Trophoblast cell (in vitro differentiated cells and primary cell): ENCODE measurements at regions not wholly inside any gene's neighbourhood (a gene's known extent, or its start where the extent isn't known, plus 50 kb on each side); places are given as distances from the start of the nearest gene placed in this dataset.

ENCODE experiments used
- DNase-seq, 2 donors: peaks; one replicate each; pipeline ENCODE4 v3.0.0-alpha.2; 2016
- H2AFZ ChIP-seq: 2 replicates; pipeline ENCODE4 v1.6.1; 2013; ENCODE audit warnings: low read length, moderate library complexity, mild to moderate bottlenecking; ENCODE audit not compliant: insufficient read depth, poor library complexity
- H2AK5ac ChIP-seq: 2 replicates; pipeline ENCODE4 v1.6.1; 2013; ENCODE audit warnings: mild to moderate bottlenecking, low read length
- H2BK120ac ChIP-seq: 2 replicates; pipeline ENCODE4 v1.6.1; 2013; ENCODE audit warnings: low read length, mild to moderate bottlenecking, moderate library complexity; ENCODE audit not compliant: insufficient read depth, poor library complexity
- H2BK12ac ChIP-seq: 2 replicates; pipeline ENCODE4 v1.6.1; 2013; ENCODE audit warnings: mild to moderate bottlenecking, low read length, moderate library complexity
- H2BK5ac ChIP-seq: 2 replicates; pipeline ENCODE4 v1.6.1; 2013; ENCODE audit warnings: low read length, low read depth, moderate library complexity, mild to moderate bottlenecking; ENCODE audit not compliant: poor library complexity
- H3K14ac ChIP-seq: 2 replicates; pipeline ENCODE4 v1.6.1; 2013; ENCODE audit warnings: mild to moderate bottlenecking, low read length
- H3K18ac ChIP-seq: 2 replicates; pipeline ENCODE4 v1.6.1; 2013; ENCODE audit warnings: mild to moderate bottlenecking, low read length
- H3K23ac ChIP-seq: 2 replicates; pipeline ENCODE4 v1.6.1; 2013; ENCODE audit warnings: low read length
- H3K27ac ChIP-seq: 2 replicates; pipeline ENCODE4 v1.5.1; 2013; ENCODE audit warnings: low read depth, mild to moderate bottlenecking, inconsistent platforms, low read length, moderate library complexity
- H3K27me3 ChIP-seq: 2 replicates; pipeline ENCODE4 v1.6.1; 2013; ENCODE audit warnings: inconsistent platforms, mild to moderate bottlenecking, low read length, moderate library complexity; ENCODE audit not compliant: insufficient read depth
- H3K36me3 ChIP-seq, 2 experiments: 1 replicate in 1 of 2; 2 replicates in 1 of 2; pipeline ENCODE4 v1.6.1; 2013; ENCODE audit warnings: low read length in 2 of 2, mild to moderate bottlenecking in 2 of 2, moderate library complexity in 1 of 2; ENCODE audit not compliant: insufficient read depth in 2 of 2, control insufficient read depth in 1 of 2
- H3K4ac ChIP-seq: 2 replicates; pipeline ENCODE4 v1.6.1; 2013; ENCODE audit warnings: low read depth, mild to moderate bottlenecking, low read length, moderate library complexity
- H3K4me1 ChIP-seq, 2 experiments: 1 replicate in 1 of 2; 2 replicates in 1 of 2; pipeline ENCODE4 v1.6.1; 2013; ENCODE audit warnings: low read length in 2 of 2, mild to moderate bottlenecking in 2 of 2, moderate library complexity in 1 of 2; ENCODE audit not compliant: insufficient read depth in 2 of 2, control insufficient read depth in 1 of 2
- H3K4me2 ChIP-seq: 2 replicates; pipeline ENCODE4 v1.6.1; 2013; ENCODE audit warnings: inconsistent platforms, mild to moderate bottlenecking, low read length, moderate library complexity
- H3K4me3 ChIP-seq: 2 replicates; pipeline ENCODE4 v1.5.1; 2013; ENCODE audit warnings: mild to moderate bottlenecking, low read depth, low read length, inconsistent platforms
- H3K79me1 ChIP-seq: one replicate; pipeline ENCODE4 v1.6.1; 2013; ENCODE audit warnings: low read length
- H3K79me2 ChIP-seq: 2 replicates; pipeline ENCODE4 v1.6.1; 2013; ENCODE audit warnings: low read length, mild to moderate bottlenecking; ENCODE audit not compliant: control insufficient read depth, insufficient read depth, poor library complexity
- H3K9ac ChIP-seq: 2 replicates; pipeline ENCODE4 v1.6.1; 2013; ENCODE audit warnings: mild to moderate bottlenecking, low read length
- H3K9me3 ChIP-seq: 2 replicates; pipeline ENCODE4 v1.6.1; 2013; ENCODE audit warnings: low read depth, mild to moderate bottlenecking, control low read depth, inconsistent platforms, low read length; ENCODE audit not compliant: insufficient read depth
- H4K12ac ChIP-seq: 2 replicates; pipeline ENCODE4 v1.6.1; 2013; ENCODE audit warnings: low read depth, mild to moderate bottlenecking, low read length, moderate library complexity
- H4K8ac ChIP-seq: 2 replicates; pipeline ENCODE4 v1.6.1; 2013; ENCODE audit warnings: low read depth, mild to moderate bottlenecking, low read length, moderate library complexity
- H4K91ac ChIP-seq: one replicate; pipeline ENCODE4 v1.6.1; 2013; ENCODE audit warnings: low read depth, mild to moderate bottlenecking, low read length, moderate library complexity
- WGBS: extraction: QIAGEN DNeasy Blood & Tissue Kit; methylation state at CpG from one replicate; pipeline ENCODE4 v1.1.7; 2013; ENCODE audit warnings: missing lambda C conversion rate; ENCODE audit not compliant: insufficient read length, insufficient coverage; ENCODE audit errors: extremely low coverage; 5-methylcytosine and 5-hydroxymethylcytosine counted together

DNA sequence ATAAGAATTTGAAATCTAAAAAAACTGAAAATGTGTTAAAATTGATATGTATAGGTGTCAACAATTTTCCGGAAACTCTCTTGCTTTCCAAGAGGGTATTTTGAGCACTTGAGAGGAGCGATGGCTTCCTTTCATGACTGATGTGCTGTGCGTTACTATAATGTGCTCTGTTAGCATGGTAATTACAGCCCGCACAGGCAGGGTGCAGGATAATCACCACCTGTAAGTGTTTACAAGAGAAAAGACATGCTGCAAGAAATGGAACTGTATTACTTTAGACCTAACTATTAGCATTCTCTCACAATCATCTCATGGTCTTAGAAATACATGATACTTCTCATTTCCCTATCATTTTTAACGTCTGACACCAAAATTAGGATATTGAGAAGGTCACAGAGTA is 92.4 kb upstream of the ADARB2 start:
- Histone ChIP-seq H2BK12ac (no peak overlapping the region), H3K79me1 (no peaks in the 10 kb centered on the region), H4K12ac (no peak overlapping the region), H3K4me2 (no peak overlapping the region), H3K23ac (no peak overlapping the region), H3K14ac (no peak overlapping the region), H3K27me3 (no peaks in the 10 kb centered on the region), H2BK5ac (no peak overlapping the region), H3K4ac (no peak overlapping the region), H3K36me3 (no peaks in the 10 kb centered on the region), H3K9ac (no peak overlapping the region), H4K8ac (no peak overlapping the region), H2BK120ac (no peak overlapping the region), H3K9me3 (peaks cover 2% of the 10 kb centered on the region), H3K4me1 (no peaks in the 10 kb centered on the region), H3K18ac (no peak overlapping the region), H2AK5ac (no peak overlapping the region), H4K91ac (no peak overlapping the region), H3K4me3 (no peak overlapping the region), H2AFZ (no peak overlapping the region), H3K27ac (no peak overlapping the region), H3K79me2 (no peaks in the 10 kb centered on the region)
- no peak for DNase-seq
- WGBS, result no CpG with 5 or more reads among the region's 5 CpGs

DNA sequence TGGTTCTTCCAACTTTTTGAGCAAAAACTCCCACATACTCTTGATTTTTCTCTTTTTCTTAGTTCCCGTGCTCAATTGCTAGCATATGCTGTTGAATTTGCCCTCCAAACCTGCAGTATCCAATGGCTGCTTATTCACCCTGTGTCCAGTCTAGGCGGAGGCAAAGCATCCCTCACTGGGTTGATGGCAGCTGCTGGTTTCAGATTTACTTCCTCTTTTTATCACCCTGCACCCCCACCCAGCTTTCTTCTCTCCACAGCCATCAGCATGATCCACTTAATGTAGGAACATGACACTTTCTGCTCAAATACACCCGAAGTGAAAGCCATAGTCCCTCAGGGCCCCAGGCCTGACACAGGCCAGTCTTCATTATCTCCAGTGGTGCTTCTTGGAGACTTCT is 87.6 kb upstream of the ADARB2 start:
- no CpG with 5 or more reads among the region's 3 CpGs for WGBS
- no peak overlapping the region for H2BK120ac ChIP-seq
- H3K79me1 ChIP-seq, result no peaks in the 10 kb centered on the region

DNA sequence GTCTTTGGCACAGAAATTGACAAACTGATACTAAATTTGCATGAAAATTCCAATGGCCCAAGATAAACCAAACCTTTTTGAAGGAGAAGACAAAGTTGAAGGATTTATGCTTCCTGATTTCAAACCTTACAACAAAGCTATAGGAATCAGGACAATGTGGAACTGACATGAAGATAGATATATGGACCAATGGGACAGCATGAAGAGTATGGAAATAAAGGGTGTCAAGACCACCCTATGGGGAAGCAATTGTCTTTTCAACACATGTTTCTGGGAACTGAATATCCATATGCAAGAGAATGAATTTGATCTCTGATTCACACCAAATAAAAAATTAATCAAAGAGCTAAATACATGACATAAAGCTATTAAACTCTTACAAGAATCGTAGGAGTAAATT is 77.2 kb upstream of the ADARB2 start:
- Histone ChIP-seq H2BK12ac (no peak overlapping the region), H3K9me3 (no peaks in the 10 kb centered on the region), H4K8ac (no peak overlapping the region), H3K4me3 (no peak overlapping the region), H3K79me2 (no peaks in the 10 kb centered on the region), H3K23ac (no peak overlapping the region), H3K27ac (no peak overlapping the region), H2BK5ac (no peak overlapping the region), H3K4ac (no peak overlapping the region), H3K27me3 (no peaks in the 10 kb centered on the region), H3K4me1 (no peaks in the 10 kb centered on the region), H4K12ac (no peak overlapping the region), H3K18ac (no peak overlapping the region), H4K91ac (no peak overlapping the region), H3K14ac (no peak overlapping the region), H2BK120ac (no peak overlapping the region), H2AFZ (no peak overlapping the region), H3K36me3 (no peaks in the 10 kb centered on the region), H3K9ac (no peak overlapping the region), H2AK5ac (no peak overlapping the region), H3K79me1 (no peaks in the 10 kb centered on the region), H3K4me2 (no peak overlapping the region)
- no peak for DNase-seq
- WGBS, result no CpG with 5 or more reads among the region's 1 CpG

More for the DNA sequence above, 87.6 kb upstream of the ADARB2 start:
- H3K9me3 ChIP-seq, result peaks cover 7% of the 10 kb centered on the region
- H3K4me1 ChIP-seq, result no peaks in the 10 kb centered on the region
- H3K14ac ChIP-seq, result no peak overlapping the region
- H2BK12ac ChIP-seq, result no peak overlapping the region
- no peak overlapping the region for H3K23ac ChIP-seq
- no peak overlapping the region for H3K4me3 ChIP-seq
- no peak overlapping the region for H3K27ac ChIP-seq
- H2AFZ ChIP-seq, result no peak overlapping the region
- no peak overlapping the region for H2AK5ac ChIP-seq
- H4K8ac ChIP-seq, result no peak overlapping the region
- H3K79me2 ChIP-seq, result no peaks in the 10 kb centered on the region
- DNase-seq, result no peak
- H3K36me3 ChIP-seq, result no peaks in the 10 kb centered on the region
- H4K91ac ChIP-seq, result no peak overlapping the region
- no peak overlapping the region for H4K12ac ChIP-seq
- no peak overlapping the region for H3K4ac ChIP-seq
- no peak overlapping the region for H3K9ac ChIP-seq
- H3K4me2 ChIP-seq, result no peak overlapping the region
- no peaks in the 10 kb centered on the region for H3K27me3 ChIP-seq
- no peak overlapping the region for H2BK5ac ChIP-seq
- no peak overlapping the region for H3K18ac ChIP-seq

DNA sequence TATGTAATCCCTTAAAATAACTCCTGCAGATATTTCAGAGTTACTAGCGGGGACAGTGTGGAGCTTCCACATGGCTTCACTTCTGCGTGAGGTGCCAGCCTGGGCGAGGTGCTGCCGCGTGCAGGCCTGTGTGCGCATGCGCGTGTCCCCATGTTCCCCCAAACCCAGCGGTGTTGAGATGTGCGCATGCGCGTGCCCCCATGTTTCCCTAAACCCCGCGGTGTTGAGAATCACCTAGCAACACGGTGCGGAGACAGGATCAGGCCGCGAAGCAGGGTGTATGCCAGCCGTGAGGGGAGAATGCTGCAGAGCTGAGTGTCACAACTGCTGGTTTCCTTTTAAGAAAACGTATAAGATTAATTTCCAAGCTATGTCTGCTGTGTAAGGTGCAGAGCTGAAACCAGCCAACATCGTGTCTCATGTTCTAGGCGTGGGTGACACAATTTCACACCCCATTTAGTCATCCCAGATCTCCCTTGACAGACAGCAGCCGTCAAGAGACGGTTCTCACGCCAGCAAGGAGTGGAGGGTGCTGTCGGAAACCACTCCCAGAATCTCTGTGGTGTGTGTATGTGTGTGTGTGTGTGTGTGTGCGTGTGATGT is 71.9 kb upstream of the ADARB2 start:
- no peaks in the 10 kb centered on the region for H3K79me1 ChIP-seq
- no peak overlapping the region for H3K4me2 ChIP-seq
- H4K91ac ChIP-seq, result no peak overlapping the region
- H2AK5ac ChIP-seq, result no peak overlapping the region
- no peak overlapping the region for H3K23ac ChIP-seq
- no peak overlapping the region for H2BK5ac ChIP-seq
- H3K4ac ChIP-seq, result no peak overlapping the region
- WGBS, result no CpG with 5 or more reads among the region's 27 CpGs
- H3K4me1 ChIP-seq, result no peaks in the 10 kb centered on the region
- H4K8ac ChIP-seq, result no peak overlapping the region
- H3K9ac ChIP-seq, result no peak overlapping the region
- no peak for DNase-seq
- H2BK12ac ChIP-seq, result no peak overlapping the region
- no peak overlapping the region for H3K14ac ChIP-seq
- H3K27me3 ChIP-seq, result no peaks in the 10 kb centered on the region
- no peak overlapping the region for H3K27ac ChIP-seq
- no peaks in the 10 kb centered on the region for H3K36me3 ChIP-seq
- H2BK120ac ChIP-seq, result no peak overlapping the region
- H2AFZ ChIP-seq, result no peak overlapping the region
- no peak overlapping the region for H4K12ac ChIP-seq
- no peak overlapping the region for H3K18ac ChIP-seq
- no peaks in the 10 kb centered on the region for H3K9me3 ChIP-seq
- H3K79me2 ChIP-seq, result no peaks in the 10 kb centered on the region
- H3K4me3 ChIP-seq, result no peak overlapping the region
